HL-60 (cell line): ENCODE measurements at regions not wholly inside any gene's neighbourhood (a gene's known extent, or its start where the extent isn't known, plus 50 kb on each side); places are given as distances from the start of the nearest gene placed in this dataset.

ENCODE experiments used
- DNase-seq, 2 experiments: peaks; one replicate each; pipeline ENCODE4 v3.0.0-alpha.2; 2010 to 2020; ENCODE audit warnings: low read depth in 1 of 2, low spot score in 1 of 2
- H3K27ac ChIP-seq: fragments of 250-450 bp; sonication (Bioruptor Pico); replicated peaks from 2 replicates; pipeline ENCODE4 v1.5.1; 2020; ENCODE audit warnings: mild to moderate bottlenecking, moderate library complexity
- H3K27me3 ChIP-seq: fragments of 250-450 bp; sonication (Bioruptor Pico); 2 replicates; pipeline ENCODE4 v1.5.1; 2021; ENCODE audit warnings: mild to moderate bottlenecking, moderate library complexity; ENCODE audit not compliant: insufficient read depth, poor library complexity, severe bottlenecking
- H3K4me3 ChIP-seq: replicated peaks from 2 replicates; pipeline ENCODE4 v1.5.1; 2011; ENCODE audit warnings: mild to moderate bottlenecking, control low read depth, low read length; ENCODE audit not compliant: insufficient read depth
- CTCF ChIP-seq: IDR thresholded peaks from one replicate; pipeline ENCODE4 v1.5.1; 2011; ENCODE audit warnings: low read length, control low read depth, inconsistent platforms; ENCODE audit not compliant: insufficient read depth
- GABPA ChIP-seq: IDR thresholded peaks from 2 replicates; pipeline ENCODE4 v1.6.1; 2012; ENCODE audit warnings: low read depth
- POLR2AphosphoS5 ChIP-seq: IDR thresholded peaks from 2 replicates; pipeline ENCODE4 v1.6.1; 2012; ENCODE audit warnings: low read depth
- SPI1 ChIP-seq: IDR thresholded peaks from 2 replicates; pipeline ENCODE4 v1.6.1; 2012; ENCODE audit warnings: low read depth, mild to moderate bottlenecking, borderline replicate concordance
- TF ChIP-seq, protein P1 (sequence below): IDR thresholded peaks from 2 replicates; pipeline ENCODE4 v1.6.1; 2012; ENCODE audit warnings: low read depth; ENCODE audit not compliant: insufficient replicate concordance

DNA sequence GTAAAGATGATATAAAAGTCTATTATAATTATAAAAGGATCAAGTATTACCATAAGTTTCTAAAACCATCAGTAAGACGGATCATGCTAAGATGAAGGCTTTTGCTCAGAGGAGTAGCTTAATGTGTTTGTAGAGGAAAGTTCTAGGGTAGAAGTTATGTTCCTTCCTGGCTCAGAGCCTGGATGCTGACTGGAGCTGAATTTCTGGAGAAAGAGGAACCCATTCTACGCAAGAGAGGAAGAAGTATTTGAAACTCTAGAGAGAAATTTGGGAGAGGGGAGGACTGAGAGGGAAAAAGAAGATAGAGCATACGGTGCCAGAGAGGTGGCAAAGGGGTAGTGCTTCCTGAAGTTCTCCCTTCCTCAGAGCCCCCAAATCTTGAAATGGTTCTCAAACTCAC, 51.4 kb upstream of the SGCG start:
- no peak for DNase-seq
- no peaks in the 10 kb centered on the region for H3K27me3 ChIP-seq
- TF ChIP-seq SPI1 (peak; percentile 43; the same call in 1 of the 2 replicates), GABPA (no peak), CTCF (no peak), POLR2AphosphoS5 (no peak)
- TF ChIP-seq, protein P1, sequence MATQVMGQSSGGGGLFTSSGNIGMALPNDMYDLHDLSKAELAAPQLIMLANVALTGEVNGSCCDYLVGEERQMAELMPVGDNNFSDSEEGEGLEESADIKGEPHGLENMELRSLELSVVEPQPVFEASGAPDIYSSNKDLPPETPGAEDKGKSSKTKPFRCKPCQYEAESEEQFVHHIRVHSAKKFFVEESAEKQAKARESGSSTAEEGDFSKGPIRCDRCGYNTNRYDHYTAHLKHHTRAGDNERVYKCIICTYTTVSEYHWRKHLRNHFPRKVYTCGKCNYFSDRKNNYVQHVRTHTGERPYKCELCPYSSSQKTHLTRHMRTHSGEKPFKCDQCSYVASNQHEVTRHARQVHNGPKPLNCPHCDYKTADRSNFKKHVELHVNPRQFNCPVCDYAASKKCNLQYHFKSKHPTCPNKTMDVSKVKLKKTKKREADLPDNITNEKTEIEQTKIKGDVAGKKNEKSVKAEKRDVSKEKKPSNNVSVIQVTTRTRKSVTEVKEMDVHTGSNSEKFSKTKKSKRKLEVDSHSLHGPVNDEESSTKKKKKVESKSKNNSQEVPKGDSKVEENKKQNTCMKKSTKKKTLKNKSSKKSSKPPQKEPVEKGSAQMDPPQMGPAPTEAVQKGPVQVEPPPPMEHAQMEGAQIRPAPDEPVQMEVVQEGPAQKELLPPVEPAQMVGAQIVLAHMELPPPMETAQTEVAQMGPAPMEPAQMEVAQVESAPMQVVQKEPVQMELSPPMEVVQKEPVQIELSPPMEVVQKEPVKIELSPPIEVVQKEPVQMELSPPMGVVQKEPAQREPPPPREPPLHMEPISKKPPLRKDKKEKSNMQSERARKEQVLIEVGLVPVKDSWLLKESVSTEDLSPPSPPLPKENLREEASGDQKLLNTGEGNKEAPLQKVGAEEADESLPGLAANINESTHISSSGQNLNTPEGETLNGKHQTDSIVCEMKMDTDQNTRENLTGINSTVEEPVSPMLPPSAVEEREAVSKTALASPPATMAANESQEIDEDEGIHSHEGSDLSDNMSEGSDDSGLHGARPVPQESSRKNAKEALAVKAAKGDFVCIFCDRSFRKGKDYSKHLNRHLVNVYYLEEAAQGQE = no peak

More for the DNA sequence above, 51.4 kb upstream of the SGCG start:
- Histone ChIP-seq H3K27ac (no peak overlapping the region), H3K4me3 (no peak overlapping the region)
